ENCODE measurements at regions not wholly inside any gene's neighbourhood (a gene's known extent, or its start where the extent isn't known, plus 50 kb on each side); places are given as distances from the start of the nearest gene placed in this dataset.
"Not testable (repeated sequence)": the region's sequence is repeated elsewhere in the genome, so short reads cannot be mapped to it uniquely, and the experiment has no call there.

GRCh38 chr13:81551036-81551435, 1210.1 kb upstream of the SPRY2 start:
- H3K27me3 Mint-ChIP-seq, result no peaks in the 10 kb centered on the region
- ChIA-PET CTCF (no interaction called here), POLR2A (no interaction called here)
- peaks cover 15 to 37% (median 16%) of the 10 kb centered on the region in 3 donors for H3K9me3 Mint-ChIP-seq
- no peak overlapping the region for H3K27ac Mint-ChIP-seq
- H3K4me1 Mint-ChIP-seq, result no peaks in the 10 kb centered on the region
- Histone ChIP-seq H3K4me1 (ENCODE audit: control insufficient read depth in 1 of 2, extremely low read depth in 1 of 2, insufficient read depth in 2 of 2, low read length in 2 of 2) (no peaks in the 10 kb centered on the region), H3K36me3 (ENCODE audit: control insufficient read depth in 2 of 2, extremely low read depth in 1 of 2, insufficient read depth in 1 of 2, low read length in 1 of 2) (no peaks in the 10 kb centered on the region), H3K4me3 (ENCODE audit: control insufficient read depth in 1 of 2, extremely low read depth in 1 of 2, low read length in 1 of 2) (no peak overlapping the region), H3K27ac (ENCODE audit: low read length) (no peak overlapping the region), H3K27me3 (replicated peaks in 1 of 2; ENCODE audit: control insufficient read depth in 2 of 2, extremely low read depth in 1 of 2, insufficient read depth in 2 of 2, low read length in 1 of 2) (no peaks in the 10 kb centered on the region), H3K9me3 (no peaks in the 10 kb centered on the region)
- H3K36me3 Mint-ChIP-seq, result no peaks in the 10 kb centered on the region
- ATAC-seq (replicated peaks in 1 of 4) (no peak), DNase-seq (no peak)
- no CpG with 5 or more reads among the region's 2 CpGs for WGBS (ENCODE audit: insufficient coverage)
- H3K4me3 Mint-ChIP-seq, result no peak overlapping the region

- CTCF ChIA-PET; H3K9me3 ChIP-seq; DNase-seq; H3K27me3 Mint-ChIP-seq; H3K4me3 ChIP-seq (ENCODE audit: control insufficient read depth in 1 of 2, extremely low read depth in 1 of 2, low read length in 1 of 2); ATAC-seq (replicated peaks in 1 of 4); H3K27ac Mint-ChIP-seq; H3K4me3 Mint-ChIP-seq; H3K36me3 ChIP-seq (ENCODE audit: control insufficient read depth in 2 of 2, extremely low read depth in 1 of 2, insufficient read depth in 1 of 2, low read length in 1 of 2); H3K27me3 ChIP-seq (replicated peaks in 1 of 2; ENCODE audit: control insufficient read depth in 2 of 2, extremely low read depth in 1 of 2, insufficient read depth in 2 of 2, low read length in 1 of 2); H3K4me1 Mint-ChIP-seq; H3K36me3 Mint-ChIP-seq; POLR2A ChIA-PET; H3K27ac ChIP-seq (ENCODE audit: low read length); H3K4me1 ChIP-seq (ENCODE audit: control insufficient read depth in 1 of 2, extremely low read depth in 1 of 2, insufficient read depth in 2 of 2, low read length in 2 of 2): not testable (repeated sequence)
- 85% methylated on average over 1 of the region's 2 CpGs for WGBS (ENCODE audit: insufficient coverage)
- peaks cover 13 to 31% (median 27%) of the 10 kb centered on the region in 3 donors for H3K9me3 Mint-ChIP-seq
Observed at GRCh38 chr13:81546294-81546693, 1205.4 kb upstream of the SPRY2 start.

- CTCF ChIA-PET, result no interaction called here
- POLR2A ChIA-PET, result no interaction called here
- peaks cover 17 to 34% (median 20%) of the 10 kb centered on the region in 3 donors for H3K9me3 Mint-ChIP-seq
Observed at GRCh38 chr13:81540777-81541176, 1199.9 kb upstream of the SPRY2 start.

GRCh38 chr13:81539643-81540150, 1198.8 kb upstream of the SPRY2 start:
- CTCF ChIA-PET, result no interaction called here
- 87% methylated on average over 6 of the region's 7 CpGs for WGBS (ENCODE audit: insufficient coverage)
- H3K9me3 Mint-ChIP-seq, result peaks cover 15 to 39% (median 19%) of the 10 kb centered on the region in 3 donors
- Histone ChIP-seq H3K4me3 (ENCODE audit: control insufficient read depth in 1 of 2, extremely low read depth in 1 of 2, low read length in 1 of 2) (no peak overlapping the region), H3K4me1 (ENCODE audit: control insufficient read depth in 1 of 2, extremely low read depth in 1 of 2, insufficient read depth in 2 of 2, low read length in 2 of 2) (no peaks in the 10 kb centered on the region), H3K27ac (ENCODE audit: low read length) (no peak overlapping the region), H3K9me3 (peaks cover 2% of the 10 kb centered on the region), H3K27me3 (replicated peaks in 1 of 2; ENCODE audit: control insufficient read depth in 2 of 2, extremely low read depth in 1 of 2, insufficient read depth in 2 of 2, low read length in 1 of 2) (no peaks in the 10 kb centered on the region), H3K36me3 (ENCODE audit: control insufficient read depth in 2 of 2, extremely low read depth in 1 of 2, insufficient read depth in 1 of 2, low read length in 1 of 2) (no peaks in the 10 kb centered on the region)
- DNase-seq, result no peak
- no peak overlapping the region for H3K4me3 Mint-ChIP-seq
- no peak overlapping the region for H3K27ac Mint-ChIP-seq
- no peaks in the 10 kb centered on the region for H3K36me3 Mint-ChIP-seq
- no peak for ATAC-seq (replicated peaks in 1 of 4)
- no peaks in the 10 kb centered on the region for H3K27me3 Mint-ChIP-seq
- POLR2A ChIA-PET, result no interaction called here
- H3K4me1 Mint-ChIP-seq, result no peaks in the 10 kb centered on the region

More at GRCh38 chr13:81540777-81541176, 1199.9 kb upstream of the SPRY2 start:
- Histone ChIP-seq H3K27me3 (replicated peaks in 1 of 2; ENCODE audit: control insufficient read depth in 2 of 2, extremely low read depth in 1 of 2, insufficient read depth in 2 of 2, low read length in 1 of 2) (no peaks in the 10 kb centered on the region), H3K4me1 (ENCODE audit: control insufficient read depth in 1 of 2, extremely low read depth in 1 of 2, insufficient read depth in 2 of 2, low read length in 2 of 2) (no peaks in the 10 kb centered on the region), H3K27ac (ENCODE audit: low read length) (no peak overlapping the region), H3K36me3 (ENCODE audit: control insufficient read depth in 2 of 2, extremely low read depth in 1 of 2, insufficient read depth in 1 of 2, low read length in 1 of 2) (no peaks in the 10 kb centered on the region), H3K9me3 (peaks cover 2% of the 10 kb centered on the region), H3K4me3 (ENCODE audit: control insufficient read depth in 1 of 2, extremely low read depth in 1 of 2, low read length in 1 of 2) (no peak overlapping the region)
- Mint-ChIP-seq H3K36me3 (no peaks in the 10 kb centered on the region), H3K27me3 (no peaks in the 10 kb centered on the region), H3K27ac (no peak overlapping the region), H3K4me1 (no peaks in the 10 kb centered on the region), H3K4me3 (no peak overlapping the region)
- no CpG with 5 or more reads among the region's 1 CpG for WGBS (ENCODE audit: insufficient coverage)
- no peak for DNase-seq
- no peak for ATAC-seq (replicated peaks in 1 of 4)

- Histone ChIP-seq H3K27me3 (replicated peaks in 1 of 2; ENCODE audit: control insufficient read depth in 2 of 2, extremely low read depth in 1 of 2, insufficient read depth in 2 of 2, low read length in 1 of 2) (no peaks in the 10 kb centered on the region), H3K4me3 (ENCODE audit: control insufficient read depth in 1 of 2, extremely low read depth in 1 of 2, low read length in 1 of 2) (no peak overlapping the region), H3K36me3 (ENCODE audit: control insufficient read depth in 2 of 2, extremely low read depth in 1 of 2, insufficient read depth in 1 of 2, low read length in 1 of 2) (no peaks in the 10 kb centered on the region), H3K27ac (ENCODE audit: low read length) (no peak overlapping the region), H3K4me1 (ENCODE audit: control insufficient read depth in 1 of 2, extremely low read depth in 1 of 2, insufficient read depth in 2 of 2, low read length in 2 of 2) (no peaks in the 10 kb centered on the region), H3K9me3 (no peaks in the 10 kb centered on the region)
- POLR2A ChIA-PET, result no interaction called here
- DNase-seq (no peak), ATAC-seq (replicated peaks in 1 of 4) (no peak)
- CTCF ChIA-PET, result no interaction called here
- H3K9me3 Mint-ChIP-seq, result peaks cover 15 to 42% (median 23%) of the 10 kb centered on the region in 3 donors
- no peak overlapping the region for H3K4me3 Mint-ChIP-seq
- H3K27ac Mint-ChIP-seq, result no peak overlapping the region
- no peaks in the 10 kb centered on the region for H3K4me1 Mint-ChIP-seq
- H3K36me3 Mint-ChIP-seq, result no peaks in the 10 kb centered on the region
- no peaks in the 10 kb centered on the region for H3K27me3 Mint-ChIP-seq
- no CpG with 5 or more reads among the region's 3 CpGs for WGBS (ENCODE audit: insufficient coverage)
Observed at GRCh38 chr13:81498969-81499368, 1158.0 kb upstream of the SPRY2 start.

GRCh38 chr13:81493144-81493543, 1152.2 kb upstream of the SPRY2 start:
- DNase-seq (no peak), ATAC-seq (replicated peaks in 1 of 4) (no peak)
- Histone ChIP-seq H3K27me3 (replicated peaks in 1 of 2; ENCODE audit: control insufficient read depth in 2 of 2, extremely low read depth in 1 of 2, insufficient read depth in 2 of 2, low read length in 1 of 2) (no peaks in the 10 kb centered on the region), H3K4me3 (ENCODE audit: control insufficient read depth in 1 of 2, extremely low read depth in 1 of 2, low read length in 1 of 2) (no peak overlapping the region), H3K36me3 (ENCODE audit: control insufficient read depth in 2 of 2, extremely low read depth in 1 of 2, insufficient read depth in 1 of 2, low read length in 1 of 2) (no peaks in the 10 kb centered on the region), H3K27ac (ENCODE audit: low read length) (no peak overlapping the region), H3K4me1 (ENCODE audit: control insufficient read depth in 1 of 2, extremely low read depth in 1 of 2, insufficient read depth in 2 of 2, low read length in 2 of 2) (no peaks in the 10 kb centered on the region), H3K9me3 (peaks cover 2% of the 10 kb centered on the region)
- ChIA-PET POLR2A (no interaction called here), CTCF (no interaction called here)
- Mint-ChIP-seq H3K36me3 (no peaks in the 10 kb centered on the region), H3K4me3 (no peak overlapping the region), H3K27me3 (no peaks in the 10 kb centered on the region), H3K4me1 (no peaks in the 10 kb centered on the region), H3K9me3 (peaks cover 4 to 26% (median 17%) of the 10 kb centered on the region in 3 donors), H3K27ac (no peak overlapping the region)
- WGBS (ENCODE audit: insufficient coverage), result no CpG with 5 or more reads among the region's 4 CpGs

- no peak overlapping the region for H3K4me3 Mint-ChIP-seq
- no CpG with 5 or more reads among the region's 3 CpGs for WGBS (ENCODE audit: insufficient coverage)
- DNase-seq (no peak), ATAC-seq (replicated peaks in 1 of 4) (no peak)
- no peaks in the 10 kb centered on the region for H3K27me3 Mint-ChIP-seq
- Histone ChIP-seq H3K4me1 (ENCODE audit: control insufficient read depth in 1 of 2, extremely low read depth in 1 of 2, insufficient read depth in 2 of 2, low read length in 2 of 2) (no peaks in the 10 kb centered on the region), H3K27me3 (replicated peaks in 1 of 2; ENCODE audit: control insufficient read depth in 2 of 2, extremely low read depth in 1 of 2, insufficient read depth in 2 of 2, low read length in 1 of 2) (no peaks in the 10 kb centered on the region), H3K4me3 (ENCODE audit: control insufficient read depth in 1 of 2, extremely low read depth in 1 of 2, low read length in 1 of 2) (no peak overlapping the region), H3K36me3 (ENCODE audit: control insufficient read depth in 2 of 2, extremely low read depth in 1 of 2, insufficient read depth in 1 of 2, low read length in 1 of 2) (no peaks in the 10 kb centered on the region), H3K27ac (ENCODE audit: low read length) (no peak overlapping the region), H3K9me3 (peaks cover 2% of the 10 kb centered on the region)
- H3K36me3 Mint-ChIP-seq, result no peaks in the 10 kb centered on the region
- ChIA-PET POLR2A (no interaction called here), CTCF (no interaction called here)
- no peaks in the 10 kb centered on the region for H3K4me1 Mint-ChIP-seq
- H3K9me3 Mint-ChIP-seq, result peaks cover 4 to 22% (median 15%) of the 10 kb centered on the region in 3 donors
- no peak overlapping the region for H3K27ac Mint-ChIP-seq
Observed at GRCh38 chr13:81492449-81492848, 1151.5 kb upstream of the SPRY2 start.
